Right lobe of liver (tissue), 6 donors: ENCODE measurements at regions not wholly inside any gene's neighbourhood (a gene's known extent, or its start where the extent isn't known, plus 50 kb on each side); places are given as distances from the start of the nearest gene placed in this dataset.

Source experiments
- ATAC-seq, 4 donors: fragments of 200-7000 bp; cut with Tn5 transposase; one replicate each; pipeline ENCODE4 v1.9.1; 2020; ENCODE audit warnings: mild to moderate bottlenecking in 4 of 4, moderate library complexity in 4 of 4
- DNase-seq, 3 donors: peaks; one replicate each; pipeline ENCODE4 v3.0.0-alpha.2; 2020
- H3K27ac ChIP-seq, 3 donors: fragments of 200-600 bp; one replicate each; pipeline ENCODE4 v1.8.0; 2022
- H3K27me3 ChIP-seq, 2 donors: fragments of 200-600 bp; one replicate each; pipeline ENCODE4 v1.8.0; 2022
- H3K36me3 ChIP-seq, 4 donors: fragments of 200-600 bp; sonication (generic) in 1 of 4; one replicate each; pipeline versions ENCODE4 v1.5.1 to v1.8.0; 2017 to 2022; ENCODE audit warnings: control low read depth in 1 of 4
- H3K4me1 ChIP-seq, 4 donors: fragments of 200-600 bp; sonication (generic) in 1 of 4; one replicate each; pipeline versions ENCODE4 v1.5.1 to v1.8.0; 2017 to 2022; ENCODE audit warnings: control low read depth in 1 of 4
- H3K4me3 ChIP-seq, 3 donors: fragments of 200-600 bp; one replicate each; pipeline ENCODE4 v1.8.0; 2022
- H3K9me3 ChIP-seq, 4 donors: fragments of 200-600 bp; sonication (generic) in 1 of 4; one replicate each; pipeline versions ENCODE4 v1.5.1 to v1.8.0; 2017 to 2022; ENCODE audit warnings: control low read depth in 1 of 4
- POLR2A ChIP-seq: fragments of 450-650 bp; IDR thresholded peaks from one replicate; pipeline ENCODE4 v1.6.1; 2017; ENCODE audit warnings: antibody characterized with exemption, mild to moderate bottlenecking
- WGBS: methylation state at CpG from one replicate; pipeline ENCODE4 v1.1.6; 2018; ENCODE audit warnings: low coverage, low lambda C conversion rate; ENCODE audit not compliant: insufficient coverage; ENCODE audit errors: missing lambda C conversion rate; 5-methylcytosine and 5-hydroxymethylcytosine counted together
- intact Hi-C, 2 donors: fragments of 100-400 bp; cut with DNase I; formaldehyde crosslinking; loops; one replicate each; pipeline versions ENCODE4 v1.11.2 to v1.14.1; 2022
- TF ChIP-seq, protein P1 (sequence below), 4 donors: fragments of 200-600 bp in 3 of 4; fragments of 450-650 bp in 1 of 4; IDR thresholded peaks; one replicate each; pipeline versions ENCODE4 v1.5.1 to v1.8.0; 2016 to 2022; ENCODE audit warnings: antibody characterized with exemption in 4 of 4, mild to moderate bottlenecking in 2 of 4
- donor health status: DM: no; HTN: yes; CAD: no.
- donor health status: DM: no; HTN: no; CAD: no.
- donor health status: DM: no; HTN: no; CAD: no.
- donor health status: DM: no; HTN: yes; CAD: no.
- donor health status: DM: no; HTN: yes; CAD: no.

DNA sequence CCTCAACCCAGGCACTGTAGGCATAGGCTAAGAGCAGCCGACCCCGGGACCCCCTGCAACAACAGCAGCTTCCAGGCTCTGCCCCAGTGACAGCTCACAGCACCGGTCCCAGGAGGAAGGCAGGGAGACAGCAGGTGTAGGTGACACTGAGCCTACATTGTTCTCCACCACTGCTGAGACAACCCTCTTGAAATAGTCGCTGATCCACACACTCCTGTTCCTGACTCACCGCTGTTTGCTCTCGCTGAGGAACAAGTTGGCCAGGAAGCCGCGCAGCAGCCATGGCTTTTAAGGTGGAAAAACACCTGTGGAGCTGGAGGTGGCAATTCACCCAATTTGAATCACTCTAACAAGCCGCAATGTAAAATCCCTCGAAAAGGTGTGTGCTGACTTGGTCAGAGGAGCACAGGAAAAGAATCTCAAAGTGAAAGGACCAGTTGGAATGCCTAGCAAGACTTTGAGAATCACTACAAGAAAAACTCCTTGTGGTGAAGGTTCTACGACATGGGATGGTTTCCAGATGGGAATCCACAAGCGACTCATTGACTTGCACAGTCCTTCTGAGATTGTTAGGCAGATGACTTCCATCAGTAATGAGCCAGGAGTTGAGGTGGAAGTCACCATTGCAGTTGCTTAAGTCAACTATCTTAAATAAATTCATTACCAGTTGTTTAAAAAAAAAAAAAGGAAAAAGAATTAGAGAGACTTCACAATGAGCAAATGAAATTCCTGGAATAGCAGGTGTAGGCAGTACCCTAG lies 167.5 kb downstream of the ARL4C start:
- TF ChIP-seq, protein P1, sequence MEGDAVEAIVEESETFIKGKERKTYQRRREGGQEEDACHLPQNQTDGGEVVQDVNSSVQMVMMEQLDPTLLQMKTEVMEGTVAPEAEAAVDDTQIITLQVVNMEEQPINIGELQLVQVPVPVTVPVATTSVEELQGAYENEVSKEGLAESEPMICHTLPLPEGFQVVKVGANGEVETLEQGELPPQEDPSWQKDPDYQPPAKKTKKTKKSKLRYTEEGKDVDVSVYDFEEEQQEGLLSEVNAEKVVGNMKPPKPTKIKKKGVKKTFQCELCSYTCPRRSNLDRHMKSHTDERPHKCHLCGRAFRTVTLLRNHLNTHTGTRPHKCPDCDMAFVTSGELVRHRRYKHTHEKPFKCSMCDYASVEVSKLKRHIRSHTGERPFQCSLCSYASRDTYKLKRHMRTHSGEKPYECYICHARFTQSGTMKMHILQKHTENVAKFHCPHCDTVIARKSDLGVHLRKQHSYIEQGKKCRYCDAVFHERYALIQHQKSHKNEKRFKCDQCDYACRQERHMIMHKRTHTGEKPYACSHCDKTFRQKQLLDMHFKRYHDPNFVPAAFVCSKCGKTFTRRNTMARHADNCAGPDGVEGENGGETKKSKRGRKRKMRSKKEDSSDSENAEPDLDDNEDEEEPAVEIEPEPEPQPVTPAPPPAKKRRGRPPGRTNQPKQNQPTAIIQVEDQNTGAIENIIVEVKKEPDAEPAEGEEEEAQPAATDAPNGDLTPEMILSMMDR (IDR thresholded peaks at IDR 0.05) = no peak
- no peak for TF ChIP-seq POLR2A
- Histone ChIP-seq H3K9me3 (no peaks in the 10 kb centered on the region), H3K4me1 (no peaks in the 10 kb centered on the region), H3K27ac (no peak overlapping the region), H3K27me3 (no peaks in the 10 kb centered on the region), H3K36me3 (no peaks in the 10 kb centered on the region), H3K4me3 (no peak overlapping the region)
- DNase-seq (no peak), ATAC-seq (no peak)
- intact Hi-C loops = no loop called here
- WGBS = 85% methylated on average over 6 of the region's 12 CpGs

DNA sequence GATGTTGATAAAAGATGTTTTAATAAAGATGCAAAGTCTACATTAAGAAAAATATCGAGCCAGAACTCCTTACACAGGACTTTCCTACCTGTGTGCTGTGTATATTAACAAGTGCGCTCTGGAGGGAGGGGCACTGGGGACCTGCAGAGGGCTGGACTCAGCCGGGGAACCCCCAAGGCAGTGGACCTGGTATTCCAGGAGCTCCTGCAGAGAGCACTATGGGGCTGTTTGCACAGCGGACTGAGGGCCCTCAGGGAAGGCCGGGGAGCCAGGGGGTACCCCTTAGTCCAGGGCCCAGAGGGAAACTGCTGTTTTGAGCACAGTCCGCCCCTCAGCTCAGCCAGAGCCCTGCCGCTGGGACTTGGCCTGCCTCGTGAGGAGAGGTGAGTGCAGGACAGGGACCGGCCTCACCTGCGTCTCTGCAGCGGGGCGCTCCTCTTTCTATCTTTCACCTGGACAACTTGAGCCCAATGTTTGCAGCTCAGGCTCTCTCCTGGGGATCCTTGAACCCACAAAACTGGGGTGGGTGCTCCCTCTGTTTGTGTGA lies 168.4 kb downstream of the ARL4C start:
- Histone ChIP-seq H3K4me1 (no peaks in the 10 kb centered on the region), H3K27ac (no peak overlapping the region), H3K27me3 (no peaks in the 10 kb centered on the region), H3K4me3 (no peak overlapping the region), H3K36me3 (no peaks in the 10 kb centered on the region), H3K9me3 (no peaks in the 10 kb centered on the region)
- WGBS = 90% methylated on average over 8 of the region's 12 CpGs
- no peak for TF ChIP-seq POLR2A
- TF ChIP-seq, protein P1 (IDR thresholded peaks at IDR 0.05) = no peak
- DNase-seq = no peak
- intact Hi-C loops = no loop called here
- ATAC-seq = peak in 1 of 4 donors; percentile 15

DNA sequence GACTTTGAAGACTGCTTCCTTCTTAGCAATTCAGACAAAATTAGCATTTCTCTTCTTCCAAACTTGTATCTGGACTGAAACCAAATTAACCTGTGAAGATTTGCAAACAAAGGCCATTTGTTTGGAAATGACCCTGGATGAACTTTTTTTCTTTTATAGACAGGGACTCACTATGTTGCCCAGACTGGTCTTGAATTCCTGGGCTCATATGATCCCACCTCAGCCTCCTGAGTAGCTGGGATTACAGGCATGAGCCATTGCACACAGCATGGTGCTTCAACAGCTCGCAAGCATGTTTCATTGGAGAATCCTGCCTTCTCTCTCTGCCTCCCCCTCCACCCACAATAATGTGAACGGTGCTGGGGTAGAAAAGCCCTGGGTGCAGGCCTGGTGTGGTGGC lies 170.2 kb downstream of the ARL4C start:
- no peak for DNase-seq
- Histone ChIP-seq H3K4me3 (no peak overlapping the region), H3K9me3 (no peaks in the 10 kb centered on the region), H3K4me1 (no peaks in the 10 kb centered on the region), H3K36me3 (no peaks in the 10 kb centered on the region), H3K27me3 (no peaks in the 10 kb centered on the region), H3K27ac (no peak overlapping the region)
- TF ChIP-seq, protein P1 (IDR thresholded peaks at IDR 0.05) = no peak
- TF ChIP-seq POLR2A = no peak
- no peak for ATAC-seq
- 67% methylated on average over 2 of the region's 2 CpGs for WGBS
- intact Hi-C loops = no loop called here

DNA sequence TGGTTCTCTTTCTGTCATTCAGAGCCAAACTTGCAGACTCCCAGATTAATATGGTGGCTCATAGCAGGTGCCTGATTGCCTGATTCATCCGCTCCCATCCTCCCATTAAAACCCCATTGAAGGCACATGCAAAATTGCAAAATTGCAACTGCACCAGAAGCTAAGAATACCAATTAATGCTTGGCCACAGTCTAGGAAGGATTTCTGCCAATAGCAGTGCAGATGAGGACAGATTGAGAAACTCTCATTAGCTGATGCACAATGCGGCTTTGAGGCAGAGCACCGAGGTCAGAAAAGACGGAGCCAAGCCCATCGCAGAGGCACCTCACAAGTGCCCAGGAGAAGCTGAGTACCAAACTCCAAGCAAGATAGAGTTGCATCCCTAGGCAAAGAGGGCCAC lies 172.8 kb downstream of the ARL4C start:
- Histone ChIP-seq H3K9me3 (no peaks in the 10 kb centered on the region), H3K4me3 (no peak overlapping the region), H3K4me1 (no peaks in the 10 kb centered on the region), H3K27ac (no peak overlapping the region), H3K36me3 (no peaks in the 10 kb centered on the region), H3K27me3 (no peaks in the 10 kb centered on the region)
- DNase-seq = no peak
- no peak for ATAC-seq
- intact Hi-C loops = no loop called here
- TF ChIP-seq, protein P1 (IDR thresholded peaks at IDR 0.05) = no peak
- no peak for TF ChIP-seq POLR2A
- WGBS = 59% methylated on average over 2 of the region's 5 CpGs
